ENCODE measurements at regions not wholly inside any gene's neighbourhood (a gene's known extent, or its start where the extent isn't known, plus 50 kb on each side); places are given as distances from the start of the nearest gene placed in this dataset.

DNA sequence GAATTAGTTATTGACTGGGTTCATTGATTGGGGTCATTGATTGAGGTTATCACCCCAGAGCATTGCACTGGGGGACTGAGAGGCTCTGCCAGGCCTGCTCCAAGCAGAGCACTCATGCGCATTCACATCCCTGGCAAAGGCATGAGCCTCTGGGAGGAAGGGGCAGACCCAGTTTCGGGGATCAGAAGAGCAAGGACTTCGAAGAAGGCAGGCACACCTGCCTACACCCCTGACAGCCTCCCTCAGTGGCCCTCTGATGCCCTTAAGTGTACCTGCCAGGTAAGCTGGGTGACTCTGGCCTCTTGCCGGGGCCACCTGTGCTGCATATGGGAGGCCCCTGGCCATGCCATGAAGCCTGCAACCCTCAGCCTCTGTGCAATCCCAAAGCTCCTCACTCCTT is 181.1 kb downstream of the PTPN20 start:
- Histone ChIP-seq H3K9me3 (no peaks in the 10 kb centered on the region), H3K4me3 (no peak overlapping the region), H3K4me1 (no peaks in the 10 kb centered on the region), H3K27me3 (no peaks in the 10 kb centered on the region), H3K27ac (no peak overlapping the region), H3K36me3 (no peaks in the 10 kb centered on the region)
- no peak for DNase-seq (ENCODE audit: low spot score in 2 of 2)
- TF ChIP-seq POLR2A (IDR thresholded peaks at IDR 0.05) (no peak), EP300 (IDR thresholded peaks at IDR 0.05) (no peak)
- TF ChIP-seq, protein P1, sequence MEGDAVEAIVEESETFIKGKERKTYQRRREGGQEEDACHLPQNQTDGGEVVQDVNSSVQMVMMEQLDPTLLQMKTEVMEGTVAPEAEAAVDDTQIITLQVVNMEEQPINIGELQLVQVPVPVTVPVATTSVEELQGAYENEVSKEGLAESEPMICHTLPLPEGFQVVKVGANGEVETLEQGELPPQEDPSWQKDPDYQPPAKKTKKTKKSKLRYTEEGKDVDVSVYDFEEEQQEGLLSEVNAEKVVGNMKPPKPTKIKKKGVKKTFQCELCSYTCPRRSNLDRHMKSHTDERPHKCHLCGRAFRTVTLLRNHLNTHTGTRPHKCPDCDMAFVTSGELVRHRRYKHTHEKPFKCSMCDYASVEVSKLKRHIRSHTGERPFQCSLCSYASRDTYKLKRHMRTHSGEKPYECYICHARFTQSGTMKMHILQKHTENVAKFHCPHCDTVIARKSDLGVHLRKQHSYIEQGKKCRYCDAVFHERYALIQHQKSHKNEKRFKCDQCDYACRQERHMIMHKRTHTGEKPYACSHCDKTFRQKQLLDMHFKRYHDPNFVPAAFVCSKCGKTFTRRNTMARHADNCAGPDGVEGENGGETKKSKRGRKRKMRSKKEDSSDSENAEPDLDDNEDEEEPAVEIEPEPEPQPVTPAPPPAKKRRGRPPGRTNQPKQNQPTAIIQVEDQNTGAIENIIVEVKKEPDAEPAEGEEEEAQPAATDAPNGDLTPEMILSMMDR (IDR thresholded peaks at IDR 0.05): no peak
- WGBS: 100% methylated on average over 3 of the region's 4 CpGs

DNA sequence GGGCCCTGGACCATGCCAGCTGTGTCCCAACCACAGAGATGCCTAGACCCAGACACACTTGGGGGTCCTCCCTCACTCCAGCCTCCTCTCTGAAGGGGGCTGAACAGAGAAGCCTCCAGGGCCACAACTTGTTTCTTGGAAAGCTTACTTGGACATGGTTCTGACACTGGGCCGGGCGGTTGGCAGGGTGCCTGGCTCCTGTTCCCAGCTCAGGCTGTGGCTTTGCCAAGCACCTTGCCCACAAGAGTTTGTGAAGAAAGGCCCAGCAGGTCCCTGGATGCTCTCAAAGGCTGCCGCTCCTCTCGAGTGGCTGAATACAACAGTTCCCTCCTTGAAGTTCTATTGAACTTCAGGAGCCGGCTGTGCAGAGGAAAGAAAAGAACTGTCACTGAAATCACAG is 181.6 kb downstream of the PTPN20 start:
- TF ChIP-seq, protein P1 (IDR thresholded peaks at IDR 0.05): no peak
- TF ChIP-seq EP300 (IDR thresholded peaks at IDR 0.05) (no peak), POLR2A (IDR thresholded peaks at IDR 0.05) (no peak), POLR2AphosphoS5 (IDR thresholded peaks at IDR 0.05) (no peak)
- H3K4me1 ChIP-seq: no peaks in the 10 kb centered on the region
- H3K27ac ChIP-seq: no peak overlapping the region
- DNase-seq (ENCODE audit: low spot score in 2 of 2): no peak
- H3K27me3 ChIP-seq: no peaks in the 10 kb centered on the region
- 70% methylated on average over 5 of the region's 5 CpGs for WGBS
- H3K36me3 ChIP-seq: no peaks in the 10 kb centered on the region
- no peaks in the 10 kb centered on the region for H3K9me3 ChIP-seq
- H3K4me3 ChIP-seq: no peak overlapping the region

- Histone ChIP-seq H3K27ac (no peak overlapping the region), H3K9me3 (no peaks in the 10 kb centered on the region), H3K27me3 (no peaks in the 10 kb centered on the region), H3K4me3 (no peak overlapping the region), H3K36me3 (no peaks in the 10 kb centered on the region), H3K4me1 (no peaks in the 10 kb centered on the region)
- TF ChIP-seq, protein P1 (IDR thresholded peaks at IDR 0.05): no peak
- no peak for TF ChIP-seq EP300 (IDR thresholded peaks at IDR 0.05)
- no peak for TF ChIP-seq POLR2A (IDR thresholded peaks at IDR 0.05)
- TF ChIP-seq POLR2AphosphoS5 (IDR thresholded peaks at IDR 0.05): no peak
- no peak for DNase-seq (ENCODE audit: low spot score in 2 of 2)
- 87% methylated on average over 9 of the region's 9 CpGs for WGBS
Observed at GRCh38 chr10:47094126-47094525, 182.9 kb downstream of the PTPN20 start.

GRCh38 chr10:47094636-47095035 is 183.4 kb downstream of the PTPN20 start:
- no peak overlapping the region for H3K27ac ChIP-seq
- 90% methylated on average over 10 of the region's 10 CpGs for WGBS
- no peaks in the 10 kb centered on the region for H3K4me1 ChIP-seq
- no peak overlapping the region for H3K4me3 ChIP-seq
- TF ChIP-seq POLR2A (IDR thresholded peaks at IDR 0.05): no peak
- TF ChIP-seq, protein P1 (IDR thresholded peaks at IDR 0.05): no peak
- H3K27me3 ChIP-seq: no peaks in the 10 kb centered on the region
- no peaks in the 10 kb centered on the region for H3K36me3 ChIP-seq
- no peak for DNase-seq (ENCODE audit: low spot score in 2 of 2)
- no peaks in the 10 kb centered on the region for H3K9me3 ChIP-seq

DNA sequence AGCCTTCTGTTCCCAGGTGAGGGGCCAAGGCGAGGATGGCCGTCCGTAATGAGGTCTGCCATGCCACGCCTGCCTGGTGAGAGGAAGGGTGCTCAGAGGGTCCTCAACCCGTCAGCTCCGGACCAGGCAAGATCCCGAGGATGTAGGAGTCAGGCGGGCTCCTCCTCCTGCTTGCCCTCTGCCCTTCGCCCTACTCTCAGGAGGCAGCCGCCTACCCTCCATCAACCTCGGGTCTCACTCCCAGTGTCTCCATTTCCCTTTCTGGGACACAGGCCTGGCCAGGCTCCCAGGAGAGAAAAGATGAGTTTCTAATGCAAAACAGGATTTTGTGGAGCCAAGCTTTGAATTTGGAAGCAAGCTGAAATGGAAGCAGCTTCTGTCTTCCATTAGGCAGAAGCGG is 184.0 kb downstream of the PTPN20 start:
- H3K4me3 ChIP-seq: no peak overlapping the region
- 92% methylated on average over 12 of the region's 12 CpGs for WGBS
- no peak overlapping the region for H3K27ac ChIP-seq
- no peaks in the 10 kb centered on the region for H3K27me3 ChIP-seq
- TF ChIP-seq EP300 (IDR thresholded peaks at IDR 0.05): no peak
- H3K36me3 ChIP-seq: no peaks in the 10 kb centered on the region
- DNase-seq (ENCODE audit: low spot score in 2 of 2): peak in 1 of 2 donors; percentile 67
- no peaks in the 10 kb centered on the region for H3K9me3 ChIP-seq
- H3K4me1 ChIP-seq: no peaks in the 10 kb centered on the region

DNA sequence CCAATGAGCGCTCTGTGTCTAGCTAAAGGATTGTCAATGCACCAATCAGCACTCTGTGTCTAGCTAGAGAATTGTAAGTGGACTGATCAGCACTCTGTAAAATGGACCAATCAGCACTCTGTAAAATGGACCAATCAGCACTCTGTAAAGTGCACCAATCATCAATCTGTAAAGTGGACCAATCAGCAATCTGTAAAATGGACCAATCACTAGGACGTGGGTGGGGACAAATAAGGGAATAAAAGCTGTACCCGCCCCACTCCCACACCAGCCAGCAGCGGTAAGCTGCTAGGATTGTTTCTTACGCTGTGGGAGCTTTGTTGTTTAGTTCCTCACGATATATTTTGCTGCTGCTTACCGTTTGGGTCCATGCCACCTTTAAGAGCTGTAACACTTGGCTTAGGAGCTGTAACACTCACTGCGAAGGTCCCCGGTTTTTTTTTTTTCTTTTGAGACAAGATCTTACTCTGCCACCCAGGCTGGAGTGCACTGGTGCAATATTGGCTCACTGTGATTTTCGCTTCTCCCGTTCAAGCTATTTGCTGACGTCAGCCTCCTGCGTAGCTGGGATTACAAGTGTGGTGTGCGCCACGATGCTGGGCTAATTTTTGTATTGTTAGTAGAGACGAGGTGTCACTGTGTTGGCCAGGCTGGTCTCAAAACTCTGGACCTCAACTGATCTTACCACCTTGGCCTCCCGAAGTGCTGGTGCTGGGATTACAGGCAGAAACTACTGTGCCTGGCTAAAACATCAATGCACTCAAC is 184.8 kb downstream of the PTPN20 start:
- Histone ChIP-seq H3K27ac (no peak overlapping the region), H3K36me3 (no peaks in the 10 kb centered on the region), H3K4me3 (no peak overlapping the region)

More for the DNA sequence above, 184.8 kb downstream of the PTPN20 start:
- Histone ChIP-seq H3K27me3 (no peaks in the 10 kb centered on the region), H3K9me3 (no peaks in the 10 kb centered on the region), H3K4me1 (no peaks in the 10 kb centered on the region)
- TF ChIP-seq POLR2AphosphoS5 (IDR thresholded peaks at IDR 0.05): no peak
- no peak for TF ChIP-seq POLR2A (IDR thresholded peaks at IDR 0.05)
- TF ChIP-seq, protein P1 (IDR thresholded peaks at IDR 0.05): no peak
- TF ChIP-seq EP300 (IDR thresholded peaks at IDR 0.05): no peak
- DNase-seq (ENCODE audit: low spot score in 2 of 2): no peak
- WGBS: 90% methylated on average over 17 of the region's 17 CpGs
